Right lobe of liver (tissue), 4 donors: ENCODE measurements at regions not wholly inside any gene's neighbourhood (a gene's known extent, or its start where the extent isn't known, plus 50 kb on each side); places are given as distances from the start of the nearest gene placed in this dataset.

Experiments
- CTCF ChIP-seq, 4 donors: fragments of 200-600 bp in 3 of 4; fragments of 450-650 bp in 1 of 4; IDR thresholded peaks; one replicate each; pipeline versions ENCODE4 v1.5.1 to v1.8.0; 2016 to 2022; ENCODE audit warnings: antibody characterized with exemption in 4 of 4, mild to moderate bottlenecking in 2 of 4
- POLR2A ChIP-seq: fragments of 450-650 bp; IDR thresholded peaks from one replicate; pipeline ENCODE4 v1.6.1; 2017; ENCODE audit warnings: antibody characterized with exemption, mild to moderate bottlenecking
- donor health status: DM: no; HTN: no; CAD: no.
- donor health status: DM: no; HTN: no; CAD: no.
- donor health status: DM: no; HTN: yes; CAD: no.

GRCh38 chr3:153032891-153033290, 129.1 kb upstream of the RAP2B start:
- TF ChIP-seq CTCF (IDR thresholded peaks at IDR 0.05) (no peak), POLR2A (no peak)
